ENCODE measurements at regions not wholly inside any gene's neighbourhood (a gene's known extent, or its start where the extent isn't known, plus 50 kb on each side); places are given as distances from the start of the nearest gene placed in this dataset.

DNA sequence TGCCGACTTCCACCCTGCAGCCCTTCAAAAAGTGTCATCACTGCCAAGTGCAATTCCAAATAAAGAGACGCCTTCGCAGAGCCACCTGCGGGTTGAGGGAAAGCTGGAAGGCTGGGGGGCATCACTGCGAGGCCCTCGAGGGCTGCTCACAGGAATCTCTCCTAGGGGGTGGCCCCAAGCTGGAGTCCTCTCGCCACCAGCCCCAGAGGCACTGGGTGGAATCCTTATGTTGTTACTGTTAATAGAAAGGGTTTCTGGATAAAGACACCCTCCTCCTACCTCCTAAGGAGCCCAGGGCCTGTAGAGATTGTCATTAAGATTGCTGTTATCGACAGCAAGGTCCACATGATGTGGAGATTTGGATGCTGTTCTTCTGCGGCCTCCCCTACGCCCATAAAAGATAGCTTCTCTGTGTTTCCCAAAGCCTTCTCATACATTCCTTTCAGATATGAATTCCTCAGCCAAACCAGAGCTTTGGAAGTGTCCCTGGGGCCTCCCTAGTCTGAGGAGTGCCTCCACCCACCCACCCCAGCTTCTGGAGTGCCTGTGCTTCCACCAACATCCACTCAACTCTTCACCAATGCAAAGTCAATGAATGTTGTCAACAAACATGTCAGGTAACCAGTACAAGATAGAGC lies 512.7 kb downstream of the SHQ1 start:
- H3K4me2 ChIP-seq (ENCODE audit: low read depth, low read length), result no peak overlapping the region
- H2AFZ ChIP-seq (ENCODE audit: low read length), result no peak overlapping the region
- H3K4me3 ChIP-seq (ENCODE audit: low read length), result no peak overlapping the region
- no peaks in the 10 kb centered on the region for H3K27me3 ChIP-seq (replicated peaks; ENCODE audit: insufficient read depth, low read length)
- H3F3A ChIP-seq (ENCODE audit: insufficient read depth, low read length), result no peaks in the 10 kb centered on the region
- no peaks in the 10 kb centered on the region for H4K20me1 ChIP-seq (ENCODE audit: insufficient read depth, low read length)
- H3K79me2 ChIP-seq (ENCODE audit: low read length), result no peaks in the 10 kb centered on the region
- H3K9ac ChIP-seq (ENCODE audit: low read length), result no peak overlapping the region
- DNase-seq, result no peak
- TF ChIP-seq, protein P1, sequence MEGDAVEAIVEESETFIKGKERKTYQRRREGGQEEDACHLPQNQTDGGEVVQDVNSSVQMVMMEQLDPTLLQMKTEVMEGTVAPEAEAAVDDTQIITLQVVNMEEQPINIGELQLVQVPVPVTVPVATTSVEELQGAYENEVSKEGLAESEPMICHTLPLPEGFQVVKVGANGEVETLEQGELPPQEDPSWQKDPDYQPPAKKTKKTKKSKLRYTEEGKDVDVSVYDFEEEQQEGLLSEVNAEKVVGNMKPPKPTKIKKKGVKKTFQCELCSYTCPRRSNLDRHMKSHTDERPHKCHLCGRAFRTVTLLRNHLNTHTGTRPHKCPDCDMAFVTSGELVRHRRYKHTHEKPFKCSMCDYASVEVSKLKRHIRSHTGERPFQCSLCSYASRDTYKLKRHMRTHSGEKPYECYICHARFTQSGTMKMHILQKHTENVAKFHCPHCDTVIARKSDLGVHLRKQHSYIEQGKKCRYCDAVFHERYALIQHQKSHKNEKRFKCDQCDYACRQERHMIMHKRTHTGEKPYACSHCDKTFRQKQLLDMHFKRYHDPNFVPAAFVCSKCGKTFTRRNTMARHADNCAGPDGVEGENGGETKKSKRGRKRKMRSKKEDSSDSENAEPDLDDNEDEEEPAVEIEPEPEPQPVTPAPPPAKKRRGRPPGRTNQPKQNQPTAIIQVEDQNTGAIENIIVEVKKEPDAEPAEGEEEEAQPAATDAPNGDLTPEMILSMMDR (IDR thresholded peaks at IDR 0.05; ENCODE audit: low read length), result no peak
- TF ChIP-seq EZH2 (optimal IDR thresholded peaks at IDR 0.05; ENCODE audit: low read depth, low read length) (no peak), EZH2phosphoT487 (IDR thresholded peaks at IDR 0.05; ENCODE audit: low read length) (no peak)
- no peak overlapping the region for H3K27ac ChIP-seq (ENCODE audit: low read length)
- no peaks in the 10 kb centered on the region for H3K9me3 ChIP-seq (replicated peaks; ENCODE audit: insufficient read depth, low read length)
- H3K4me1 ChIP-seq (ENCODE audit: low read length), result no peaks in the 10 kb centered on the region
- H3K36me3 ChIP-seq (replicated peaks; ENCODE audit: insufficient read depth, low read length), result no peaks in the 10 kb centered on the region
- H3K9me2 ChIP-seq (replicated peaks; ENCODE audit: insufficient read depth, low read length), result no peaks in the 10 kb centered on the region

DNA sequence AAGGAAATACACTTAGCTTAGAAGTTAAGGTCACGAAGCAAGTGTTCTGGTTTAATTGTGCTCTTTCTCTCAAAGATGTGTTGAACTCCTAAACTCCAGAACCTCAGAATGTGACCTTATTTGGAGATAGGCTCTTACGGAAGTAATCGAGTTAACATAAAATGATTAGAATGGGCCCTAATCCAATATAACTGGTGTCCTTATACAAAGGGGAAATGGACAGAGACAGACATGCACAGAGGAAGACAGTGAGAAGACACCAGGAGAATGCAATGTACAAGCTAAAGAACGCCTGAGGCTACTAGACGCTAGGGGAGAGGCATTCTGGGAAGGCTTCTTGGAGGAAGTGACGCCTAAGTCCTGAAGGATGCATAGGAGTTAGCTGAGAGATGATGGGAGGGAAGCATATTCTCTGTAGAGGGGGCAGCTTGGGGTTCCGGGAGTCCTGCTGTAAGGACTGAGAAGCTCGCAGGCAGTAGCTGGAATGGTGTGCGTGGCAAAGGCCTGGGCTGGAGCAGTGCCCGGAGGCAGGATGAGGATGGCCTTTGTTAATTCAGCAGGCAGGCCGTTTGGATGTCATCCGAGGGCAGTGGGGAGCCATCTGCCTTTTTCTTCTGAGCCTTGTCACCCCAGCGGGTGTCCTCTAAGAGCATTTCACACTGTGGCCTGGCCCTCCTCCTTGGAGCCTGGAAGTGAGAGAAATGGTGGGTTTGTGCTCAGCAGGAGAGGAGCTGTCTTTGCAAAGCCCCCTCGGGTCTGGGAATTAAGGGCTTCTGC lies 513.4 kb downstream of the SHQ1 start:
- no peaks in the 10 kb centered on the region for H3K79me2 ChIP-seq (ENCODE audit: low read length)
- no peaks in the 10 kb centered on the region for H4K20me1 ChIP-seq (ENCODE audit: insufficient read depth, low read length)
- no peak overlapping the region for H2AFZ ChIP-seq (ENCODE audit: low read length)
- H3K27me3 ChIP-seq (replicated peaks; ENCODE audit: insufficient read depth, low read length), result no peaks in the 10 kb centered on the region
- H3K4me3 ChIP-seq (ENCODE audit: low read length), result no peak overlapping the region
- no peaks in the 10 kb centered on the region for H3K36me3 ChIP-seq (replicated peaks; ENCODE audit: insufficient read depth, low read length)
- no peaks in the 10 kb centered on the region for H3F3A ChIP-seq (ENCODE audit: insufficient read depth, low read length)
- no peak overlapping the region for H3K9ac ChIP-seq (ENCODE audit: low read length)
- DNase-seq, result no peak
- no peak overlapping the region for H3K4me2 ChIP-seq (ENCODE audit: low read depth, low read length)
- TF ChIP-seq EZH2 (optimal IDR thresholded peaks at IDR 0.05; ENCODE audit: low read depth, low read length), result no peak
- TF ChIP-seq EZH2phosphoT487 (IDR thresholded peaks at IDR 0.05; ENCODE audit: low read length), result no peak
- TF ChIP-seq, protein P1 (IDR thresholded peaks at IDR 0.05; ENCODE audit: low read length), result no peak
- no peak overlapping the region for H3K27ac ChIP-seq (ENCODE audit: low read length)
- no peaks in the 10 kb centered on the region for H3K4me1 ChIP-seq (ENCODE audit: low read length)
- no peaks in the 10 kb centered on the region for H3K9me3 ChIP-seq (replicated peaks; ENCODE audit: insufficient read depth, low read length)
- H3K9me2 ChIP-seq (replicated peaks; ENCODE audit: insufficient read depth, low read length), result no peaks in the 10 kb centered on the region

DNA sequence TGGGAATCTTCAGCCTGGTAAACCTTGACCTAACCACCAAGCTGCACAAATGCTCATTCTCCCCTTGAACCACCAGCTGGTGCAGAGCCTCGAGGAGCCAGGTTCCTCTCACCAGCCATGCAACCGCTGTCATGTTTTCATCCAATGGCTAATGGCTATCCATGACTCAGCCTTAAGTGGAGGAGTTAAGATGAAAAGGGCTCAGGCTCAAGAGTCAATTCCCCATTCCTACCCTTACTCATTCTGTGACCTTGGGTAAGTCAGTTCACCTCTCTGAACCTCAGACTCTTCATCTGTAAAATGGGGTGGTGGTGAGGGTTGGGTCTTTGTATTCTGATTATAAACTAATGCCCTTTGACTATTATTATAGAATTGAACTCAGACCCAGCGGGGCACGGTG lies 515.6 kb downstream of the SHQ1 start:
- no peaks in the 10 kb centered on the region for H4K20me1 ChIP-seq (ENCODE audit: insufficient read depth, low read length)
- H3K9ac ChIP-seq (ENCODE audit: low read length), result no peak overlapping the region
- H3K27me3 ChIP-seq (replicated peaks; ENCODE audit: insufficient read depth, low read length), result no peaks in the 10 kb centered on the region
- no peak overlapping the region for H3K4me3 ChIP-seq (ENCODE audit: low read length)
- TF ChIP-seq, protein P1 (IDR thresholded peaks at IDR 0.05; ENCODE audit: low read length), result no peak
- TF ChIP-seq EZH2phosphoT487 (IDR thresholded peaks at IDR 0.05; ENCODE audit: low read length) (no peak), EZH2 (optimal IDR thresholded peaks at IDR 0.05; ENCODE audit: low read depth, low read length) (no peak)
- H3K9me2 ChIP-seq (replicated peaks; ENCODE audit: insufficient read depth, low read length), result no peaks in the 10 kb centered on the region
- H2AFZ ChIP-seq (ENCODE audit: low read length), result no peak overlapping the region
- H3F3A ChIP-seq (ENCODE audit: insufficient read depth, low read length), result no peaks in the 10 kb centered on the region
- no peak overlapping the region for H3K27ac ChIP-seq (ENCODE audit: low read length)
- H3K4me1 ChIP-seq (ENCODE audit: low read length), result no peaks in the 10 kb centered on the region
- H3K79me2 ChIP-seq (ENCODE audit: low read length), result no peaks in the 10 kb centered on the region
- H3K36me3 ChIP-seq (replicated peaks; ENCODE audit: insufficient read depth, low read length), result no peaks in the 10 kb centered on the region
- DNase-seq, result no peak
- no peak overlapping the region for H3K4me2 ChIP-seq (ENCODE audit: low read depth, low read length)
- no peaks in the 10 kb centered on the region for H3K9me3 ChIP-seq (replicated peaks; ENCODE audit: insufficient read depth, low read length)
